ENCODE measurements at regions not wholly inside any gene's neighbourhood (a gene's known extent, or its start where the extent isn't known, plus 50 kb on each side); places are given as distances from the start of the nearest gene placed in this dataset.
"Not testable (repeated sequence)": the region's sequence is repeated elsewhere in the genome, so short reads cannot be mapped to it uniquely, and the experiment has no call there.

GRCh38 chr12:124386661-124387527, 92.0 kb downstream of the RFLNA start:
- no peak for DNase-seq (ENCODE audit: low read depth in 3 of 3, low spot score in 1 of 3)

GRCh38 chr12:124386059-124386458, 91.2 kb downstream of the RFLNA start:
- no peak for DNase-seq (ENCODE audit: low read depth in 3 of 3, low spot score in 1 of 3)

- no peak for DNase-seq (ENCODE audit: low read depth in 3 of 3, low spot score in 1 of 3)
Observed at GRCh38 chr12:124385219-124385969, 90.5 kb downstream of the RFLNA start.

GRCh38 chr12:124384299-124384894, 89.5 kb downstream of the RFLNA start:
- DNase-seq (ENCODE audit: low read depth in 3 of 3, low spot score in 1 of 3), result no peak

GRCh38 chr12:124383028-124383427, 88.1 kb downstream of the RFLNA start:
- no peak for DNase-seq (ENCODE audit: low read depth in 3 of 3, low spot score in 1 of 3)

- DNase-seq (ENCODE audit: low read depth in 3 of 3, low spot score in 1 of 3), result no peak
Observed at GRCh38 chr12:124381456-124382296, 86.8 kb downstream of the RFLNA start.

GRCh38 chr12:124380796-124381455, 86.0 kb downstream of the RFLNA start:
- DNase-seq (ENCODE audit: low read depth in 3 of 3, low spot score in 1 of 3), result no peak

GRCh38 chr12:124379938-124380754, 85.3 kb downstream of the RFLNA start:
- no peak for DNase-seq (ENCODE audit: low read depth in 3 of 3, low spot score in 1 of 3)

- DNase-seq (ENCODE audit: low read depth in 3 of 3, low spot score in 1 of 3), result no peak
Observed at GRCh38 chr12:124379379-124379937, 84.6 kb downstream of the RFLNA start.

- DNase-seq (ENCODE audit: low read depth in 3 of 3, low spot score in 1 of 3), result no peak
Observed at GRCh38 chr12:124378926-124379325, 84.0 kb downstream of the RFLNA start.

- no peak for DNase-seq (ENCODE audit: low read depth in 3 of 3, low spot score in 1 of 3)
Observed at GRCh38 chr12:124377981-124378509, 83.2 kb downstream of the RFLNA start.

GRCh38 chr12:124376435-124376834, 81.5 kb downstream of the RFLNA start:
- DNase-seq (ENCODE audit: low read depth in 3 of 3, low spot score in 1 of 3), result no peak

- DNase-seq (ENCODE audit: low read depth in 3 of 3, low spot score in 1 of 3), result no peak
Observed at GRCh38 chr12:124375789-124376175, 80.9 kb downstream of the RFLNA start.

- no peak for DNase-seq (ENCODE audit: low read depth in 3 of 3, low spot score in 1 of 3)
Observed at GRCh38 chr12:124375141-124375788, 80.4 kb downstream of the RFLNA start.

GRCh38 chr12:124374567-124374966, 79.7 kb downstream of the RFLNA start:
- DNase-seq (ENCODE audit: low read depth in 3 of 3, low spot score in 1 of 3), result no peak

- DNase-seq (ENCODE audit: low read depth in 3 of 3, low spot score in 1 of 3), result no peak
Observed at GRCh38 chr12:124374147-124374546, 79.3 kb downstream of the RFLNA start.

- DNase-seq (ENCODE audit: low read depth in 3 of 3, low spot score in 1 of 3), result not testable (repeated sequence)
Observed at GRCh38 chr12:124373701-124374100, 78.8 kb downstream of the RFLNA start.

- no peak for DNase-seq (ENCODE audit: low read depth in 3 of 3, low spot score in 1 of 3)
Observed at GRCh38 chr12:124372831-124373230, 77.9 kb downstream of the RFLNA start.

Data from stimulated activated CD4-positive, alpha-beta T cell treated with anti-CD3 and anti-CD28 coated beads, TNF-alpha, amount 100 ng/mL, for 1 hour (primary cell).